SU-DHL-6 (cell line): ENCODE measurements at regions not wholly inside any gene's neighbourhood (a gene's known extent, or its start where the extent isn't known, plus 50 kb on each side); places are given as distances from the start of the nearest gene placed in this dataset.

Experiments
- CTCF ChIP-seq: fragments of 200-600 bp; sonication (generic); IDR thresholded peaks from one replicate; pipeline ENCODE4 v1.5.1; 2017; ENCODE audit warnings: antibody characterized with exemption, mild to moderate bottlenecking, low read length, moderate library complexity; ENCODE audit not compliant: insufficient read depth, poor library complexity, severe bottlenecking
- EZH2phosphoT487 ChIP-seq: fragments of 200-600 bp; sonication (generic), shearing (Covaris generic); conservative IDR thresholded peaks from 2 replicates; pipeline ENCODE4 v1.6.1; 2018; ENCODE audit warnings: mild to moderate bottlenecking, antibody characterized with exemption, low read length, moderate library complexity, mixed read lengths

- no peak for TF ChIP-seq CTCF
- TF ChIP-seq EZH2phosphoT487: no peak
Measured at GRCh38 chr15:96106628-96107027, 223.9 kb upstream of the NR2F2 start.
